ENCODE measurements at regions not wholly inside any gene's neighbourhood (a gene's known extent, or its start where the extent isn't known, plus 50 kb on each side); places are given as distances from the start of the nearest gene placed in this dataset.
A peak's percentile ranks its signal among the peaks of the same experiment; 100 is the strongest.

GRCh38 chr6:87897663-87898062, 150.0 kb upstream of the SPACA1 start:
- no peak overlapping the region for H3K4me3 ChIP-seq (replicated peaks; ENCODE audit: low read depth, low read length)
- TF ChIP-seq, protein P1, sequence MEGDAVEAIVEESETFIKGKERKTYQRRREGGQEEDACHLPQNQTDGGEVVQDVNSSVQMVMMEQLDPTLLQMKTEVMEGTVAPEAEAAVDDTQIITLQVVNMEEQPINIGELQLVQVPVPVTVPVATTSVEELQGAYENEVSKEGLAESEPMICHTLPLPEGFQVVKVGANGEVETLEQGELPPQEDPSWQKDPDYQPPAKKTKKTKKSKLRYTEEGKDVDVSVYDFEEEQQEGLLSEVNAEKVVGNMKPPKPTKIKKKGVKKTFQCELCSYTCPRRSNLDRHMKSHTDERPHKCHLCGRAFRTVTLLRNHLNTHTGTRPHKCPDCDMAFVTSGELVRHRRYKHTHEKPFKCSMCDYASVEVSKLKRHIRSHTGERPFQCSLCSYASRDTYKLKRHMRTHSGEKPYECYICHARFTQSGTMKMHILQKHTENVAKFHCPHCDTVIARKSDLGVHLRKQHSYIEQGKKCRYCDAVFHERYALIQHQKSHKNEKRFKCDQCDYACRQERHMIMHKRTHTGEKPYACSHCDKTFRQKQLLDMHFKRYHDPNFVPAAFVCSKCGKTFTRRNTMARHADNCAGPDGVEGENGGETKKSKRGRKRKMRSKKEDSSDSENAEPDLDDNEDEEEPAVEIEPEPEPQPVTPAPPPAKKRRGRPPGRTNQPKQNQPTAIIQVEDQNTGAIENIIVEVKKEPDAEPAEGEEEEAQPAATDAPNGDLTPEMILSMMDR (IDR thresholded peaks at IDR 0.05; ENCODE audit: low read length, missing control alignments): no peak
- DNase-seq (ENCODE audit: low read depth): peak; percentile 26

- no peak overlapping the region for H3K4me3 ChIP-seq (replicated peaks; ENCODE audit: low read depth, low read length)
- TF ChIP-seq, protein P1 (IDR thresholded peaks at IDR 0.05; ENCODE audit: low read length, missing control alignments): no peak
- no peak for DNase-seq (ENCODE audit: low read depth)
These were observed 150.6 kb upstream of the SPACA1 start for GRCh38 chr6:87897013-87897412.

- H3K4me3 ChIP-seq (replicated peaks; ENCODE audit: low read depth, low read length): no peak overlapping the region
- TF ChIP-seq, protein P1 (IDR thresholded peaks at IDR 0.05; ENCODE audit: low read length, missing control alignments): no peak
- no peak for DNase-seq (ENCODE audit: low read depth)
These were observed 160.4 kb upstream of the SPACA1 start for GRCh38 chr6:87887266-87887665.

GRCh38 chr6:87884203-87884602, 163.4 kb upstream of the SPACA1 start:
- no peak for DNase-seq (ENCODE audit: low read depth)
- TF ChIP-seq, protein P1 (IDR thresholded peaks at IDR 0.05; ENCODE audit: low read length, missing control alignments): no peak
- H3K4me3 ChIP-seq (replicated peaks; ENCODE audit: low read depth, low read length): no peak overlapping the region

DNA sequence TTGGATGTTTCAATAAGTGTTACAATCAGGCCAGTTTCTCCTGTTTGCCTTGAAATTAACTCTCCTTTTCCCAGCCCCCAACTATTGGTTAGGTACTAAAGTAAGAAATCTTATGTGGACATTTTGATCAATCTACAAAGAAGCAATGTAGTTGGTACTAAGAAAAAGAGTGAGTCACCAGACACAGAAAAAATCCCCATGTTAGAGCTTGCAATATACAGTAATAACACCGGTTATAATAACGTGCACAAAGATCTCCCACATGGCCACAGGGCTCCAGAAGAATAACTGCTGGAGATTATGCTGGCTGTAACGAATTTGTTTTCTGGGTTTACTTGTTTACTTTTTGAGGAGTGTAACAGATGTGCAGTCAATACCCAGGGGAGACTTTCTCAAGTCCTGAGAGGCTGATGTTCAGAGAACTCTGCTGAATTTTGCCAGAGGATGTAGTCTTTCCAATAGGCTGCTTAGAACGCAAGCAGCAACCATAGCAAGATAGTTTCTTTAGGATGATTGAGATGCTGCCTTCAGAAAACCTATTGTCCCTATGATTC, 166.2 kb upstream of the SPACA1 start:
- TF ChIP-seq, protein P1 (IDR thresholded peaks at IDR 0.05; ENCODE audit: low read length, missing control alignments): no peak
- DNase-seq (ENCODE audit: low read depth): no peak
- no peak overlapping the region for H3K4me3 ChIP-seq (replicated peaks; ENCODE audit: low read depth, low read length)

- no peak overlapping the region for H3K4me3 ChIP-seq (replicated peaks; ENCODE audit: low read depth, low read length)
- TF ChIP-seq, protein P1 (IDR thresholded peaks at IDR 0.05; ENCODE audit: low read length, missing control alignments): no peak
- no peak for DNase-seq (ENCODE audit: low read depth)
These were observed 168.3 kb upstream of the SPACA1 start for GRCh38 chr6:87879132-87879861.

GRCh38 chr6:87875781-87876180, 171.9 kb upstream of the SPACA1 start:
- no peak for DNase-seq (ENCODE audit: low read depth)
- no peak overlapping the region for H3K4me3 ChIP-seq (replicated peaks; ENCODE audit: low read depth, low read length)
- TF ChIP-seq, protein P1 (IDR thresholded peaks at IDR 0.05; ENCODE audit: low read length, missing control alignments): no peak

All from fibroblast of pulmonary artery (primary cell).